ENCODE measurements at regions not wholly inside any gene's neighbourhood (a gene's known extent, or its start where the extent isn't known, plus 50 kb on each side); places are given as distances from the start of the nearest gene placed in this dataset.
"Not testable (repeated sequence)": the region's sequence is repeated elsewhere in the genome, so short reads cannot be mapped to it uniquely, and the experiment has no call there.

- no peaks in the 10 kb centered on the region for H3K9me3 ChIP-seq
- H3K36me3 ChIP-seq (ENCODE audit: low read depth): no peaks in the 10 kb centered on the region
- intact Hi-C loops (cut with DNase I, micrococcal nuclease): no loop called here
- H3K4me1 ChIP-seq (ENCODE audit: low read depth): no peaks in the 10 kb centered on the region
- no peak for DNase-seq
- no peak for TF ChIP-seq CTCF (IDR thresholded peaks at IDR 0.05)
- no peak overlapping the region for H3K4me3 ChIP-seq
- no peak for ATAC-seq
Observed at GRCh38 chr16:7772722-7773121, 440.1 kb downstream of the RBFOX1 start.

GRCh38 chr16:7769091-7769490, 436.4 kb downstream of the RBFOX1 start:
- H3K4me3 ChIP-seq; ATAC-seq; intact Hi-C loops (cut with DNase I, micrococcal nuclease); H3K4me1 ChIP-seq (ENCODE audit: low read depth); H3K36me3 ChIP-seq (ENCODE audit: low read depth); DNase-seq; H3K9me3 ChIP-seq: not testable (repeated sequence)

GRCh38 chr16:7765079-7765550, 432.5 kb downstream of the RBFOX1 start:
- Histone ChIP-seq H3K36me3 (ENCODE audit: low read depth) (no peaks in the 10 kb centered on the region), H3K4me1 (ENCODE audit: low read depth) (no peaks in the 10 kb centered on the region), H3K4me3 (no peak overlapping the region), H3K9me3 (no peaks in the 10 kb centered on the region)
- TF ChIP-seq CTCF (IDR thresholded peaks at IDR 0.05): no peak
- ATAC-seq (no peak), DNase-seq (no peak)
- intact Hi-C loops (cut with DNase I, micrococcal nuclease): no loop called here

- no peaks in the 10 kb centered on the region for H3K36me3 ChIP-seq (ENCODE audit: low read depth)
- H3K9me3 ChIP-seq: no peaks in the 10 kb centered on the region
- ATAC-seq (no peak), DNase-seq (no peak)
- no peak for TF ChIP-seq CTCF (IDR thresholded peaks at IDR 0.05)
- no peaks in the 10 kb centered on the region for H3K4me1 ChIP-seq (ENCODE audit: low read depth)
- intact Hi-C loops (cut with DNase I, micrococcal nuclease): no loop called here
- H3K4me3 ChIP-seq: no peak overlapping the region
Observed at GRCh38 chr16:7763111-7763510, 430.5 kb downstream of the RBFOX1 start.
